HG02840 (cell line): ENCODE measurements at regions not wholly inside any gene's neighbourhood (a gene's known extent, or its start where the extent isn't known, plus 50 kb on each side); places are given as distances from the start of the nearest gene placed in this dataset.
"Not testable (repeated sequence)": the region's sequence is repeated elsewhere in the genome, so short reads cannot be mapped to it uniquely, and the experiment has no call there.

ENCODE experiments used
- ATAC-seq: cut with Tn5 transposase; IDR thresholded peaks from one replicate; pipeline ENCODE4 v1.9.1; 2021; ENCODE audit warnings: mild to moderate bottlenecking, moderate library complexity, moderate number of reproducible peaks; ENCODE audit not compliant: unreplicated experiment, low FRiP score

GRCh38 chr16:59614466-59615240 lies 880.5 kb upstream of the GOT2 start:
- no peak for ATAC-seq

GRCh38 chr16:59612910-59613620 lies 878.9 kb upstream of the GOT2 start:
- not testable (repeated sequence) for ATAC-seq

GRCh38 chr16:59612094-59612493 lies 878.0 kb upstream of the GOT2 start:
- ATAC-seq, result no peak

- no peak for ATAC-seq
Observed at GRCh38 chr16:59611556-59611955, 877.4 kb upstream of the GOT2 start.

- no peak for ATAC-seq
Observed at GRCh38 chr16:59605706-59606105, 871.6 kb upstream of the GOT2 start.

- ATAC-seq, result no peak
Observed at GRCh38 chr16:59604354-59604753, 870.2 kb upstream of the GOT2 start.

GRCh38 chr16:59601452-59601851 lies 867.3 kb upstream of the GOT2 start:
- ATAC-seq, result no peak

- ATAC-seq, result no peak
Observed at GRCh38 chr16:59597269-59597668, 863.2 kb upstream of the GOT2 start.

- no peak for ATAC-seq
Observed at GRCh38 chr16:59596693-59597092, 862.6 kb upstream of the GOT2 start.

GRCh38 chr16:59593194-59593661 lies 859.1 kb upstream of the GOT2 start:
- ATAC-seq, result no peak

GRCh38 chr16:59591480-59591879 lies 857.4 kb upstream of the GOT2 start:
- ATAC-seq, result no peak

GRCh38 chr16:59590845-59591244 lies 856.7 kb upstream of the GOT2 start:
- no peak for ATAC-seq

GRCh38 chr16:59586331-59586730 lies 852.2 kb upstream of the GOT2 start:
- no peak for ATAC-seq

GRCh38 chr16:59574296-59574695 lies 840.2 kb upstream of the GOT2 start:
- ATAC-seq, result no peak

- ATAC-seq, result no peak
Observed at GRCh38 chr16:59573528-59574271, 839.6 kb upstream of the GOT2 start.

GRCh38 chr16:59567496-59567895 lies 833.4 kb upstream of the GOT2 start:
- no peak for ATAC-seq

GRCh38 chr16:59566446-59566845 lies 832.3 kb upstream of the GOT2 start:
- no peak for ATAC-seq

- ATAC-seq, result no peak
Observed at GRCh38 chr16:59558679-59559078, 824.6 kb upstream of the GOT2 start.

- ATAC-seq, result no peak
Observed at GRCh38 chr16:59552164-59552563, 818.0 kb upstream of the GOT2 start.

GRCh38 chr16:59545721-59546120 lies 811.6 kb upstream of the GOT2 start:
- no peak for ATAC-seq

GRCh38 chr16:59543641-59544040 lies 809.5 kb upstream of the GOT2 start:
- no peak for ATAC-seq
